Activated CD4-positive, alpha-beta T cell treated with anti-CD3 and anti-CD28 coated beads, Interleukin-2, amount 10 ng/mL, durations not matched to agents 24 days and 14 days (primary cell): ENCODE measurements at regions not wholly inside any gene's neighbourhood (a gene's known extent, or its start where the extent isn't known, plus 50 kb on each side); places are given as distances from the start of the nearest gene placed in this dataset.
"Not testable (repeated sequence)": the region's sequence is repeated elsewhere in the genome, so short reads cannot be mapped to it uniquely, and the experiment has no call there.

Source experiments
- DNase-seq: peaks from one replicate; pipeline ENCODE4 v3.0.0; 2022
- H3K27ac Mint-ChIP-seq: one replicate; pipeline ENCODE4 v1.8.0; 2022; ENCODE audit warnings: mild to moderate bottlenecking, mixed read lengths
- H3K27me3 Mint-ChIP-seq: one replicate; pipeline ENCODE4 v1.8.0; 2022; ENCODE audit warnings: mixed read lengths
- H3K36me3 Mint-ChIP-seq: one replicate; pipeline ENCODE4 v1.8.0; 2022; ENCODE audit warnings: low read depth, mild to moderate bottlenecking, mixed read lengths
- H3K4me1 Mint-ChIP-seq: one replicate; pipeline ENCODE4 v1.8.0; 2021; ENCODE audit warnings: mixed read lengths
- H3K4me3 Mint-ChIP-seq: one replicate; pipeline ENCODE4 v1.8.0; 2022; ENCODE audit warnings: mild to moderate bottlenecking, moderate library complexity, mixed read lengths
- H3K9me3 Mint-ChIP-seq: one replicate; pipeline ENCODE4 v1.8.0; 2021; ENCODE audit warnings: mixed read lengths
- intact Hi-C: fragments of 100-400 bp; cut with micrococcal nuclease; formaldehyde crosslinking; loops from one replicate; pipeline ENCODE4 v1.15.1; 2023

GRCh38 chr6:169367507-169367906 is 113.9 kb upstream of the THBS2 start:
- no peak for DNase-seq
- H3K9me3 Mint-ChIP-seq, result no peaks in the 10 kb centered on the region
- no peak overlapping the region for H3K4me3 Mint-ChIP-seq
- H3K27me3 Mint-ChIP-seq, result no peaks in the 10 kb centered on the region
- no peak overlapping the region for H3K27ac Mint-ChIP-seq
- H3K36me3 Mint-ChIP-seq, result no peaks in the 10 kb centered on the region
- intact Hi-C loops, result no loop called here
- no peaks in the 10 kb centered on the region for H3K4me1 Mint-ChIP-seq

- Mint-ChIP-seq H3K9me3 (no peaks in the 10 kb centered on the region), H3K4me1 (no peaks in the 10 kb centered on the region), H3K27ac (no peak overlapping the region), H3K4me3 (no peak overlapping the region), H3K27me3 (no peaks in the 10 kb centered on the region), H3K36me3 (no peaks in the 10 kb centered on the region)
- intact Hi-C loops, result no loop called here
- DNase-seq, result no peak
Measured at GRCh38 chr6:169366258-169366901, 112.7 kb upstream of the THBS2 start.

DNA sequence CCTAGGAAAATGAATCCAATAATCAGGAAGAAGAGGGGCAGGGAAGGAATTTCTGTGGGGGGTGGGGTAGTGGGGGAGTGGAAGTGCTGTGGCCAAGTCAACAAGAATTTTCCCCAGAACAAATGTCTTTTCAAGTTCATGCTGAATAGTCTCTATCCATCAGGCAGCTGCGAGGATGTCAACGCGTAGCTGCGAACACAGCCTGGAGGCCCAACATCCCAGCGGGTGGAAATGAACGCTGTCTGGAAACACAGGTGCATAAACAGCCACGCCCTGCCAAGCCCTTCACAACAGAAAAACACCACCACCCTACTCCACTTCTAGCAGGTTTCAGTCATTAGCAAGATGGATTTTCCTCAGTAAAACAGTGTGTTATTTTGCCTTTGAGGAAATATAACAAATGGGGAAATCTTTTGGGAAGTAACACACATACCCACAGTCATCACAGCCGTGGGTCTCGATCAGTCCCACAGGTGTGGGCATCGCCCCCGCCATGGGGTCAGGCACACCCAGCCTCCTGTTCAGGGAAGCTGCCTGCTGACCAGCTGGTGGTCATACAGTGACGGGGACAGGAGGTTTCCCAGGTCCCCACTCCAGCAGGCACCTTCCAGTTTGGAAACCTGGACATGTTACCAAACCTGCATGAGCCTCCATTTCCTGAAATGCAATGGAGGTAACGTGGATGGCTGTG is 112.1 kb upstream of the THBS2 start:
- no peak for DNase-seq
- no peak overlapping the region for H3K27ac Mint-ChIP-seq
- no peaks in the 10 kb centered on the region for H3K9me3 Mint-ChIP-seq
- intact Hi-C loops, result no loop called here
- no peaks in the 10 kb centered on the region for H3K27me3 Mint-ChIP-seq
- H3K4me3 Mint-ChIP-seq, result no peak overlapping the region
- no peaks in the 10 kb centered on the region for H3K4me1 Mint-ChIP-seq
- no peaks in the 10 kb centered on the region for H3K36me3 Mint-ChIP-seq

- intact Hi-C loops, result no loop called here
- Mint-ChIP-seq H3K27me3 (no peaks in the 10 kb centered on the region), H3K9me3 (no peaks in the 10 kb centered on the region), H3K4me1 (no peaks in the 10 kb centered on the region), H3K27ac (no peak overlapping the region), H3K4me3 (no peak overlapping the region), H3K36me3 (no peaks in the 10 kb centered on the region)
- DNase-seq, result no peak
Measured at GRCh38 chr6:169363590-169363989, 109.9 kb upstream of the THBS2 start.

DNA sequence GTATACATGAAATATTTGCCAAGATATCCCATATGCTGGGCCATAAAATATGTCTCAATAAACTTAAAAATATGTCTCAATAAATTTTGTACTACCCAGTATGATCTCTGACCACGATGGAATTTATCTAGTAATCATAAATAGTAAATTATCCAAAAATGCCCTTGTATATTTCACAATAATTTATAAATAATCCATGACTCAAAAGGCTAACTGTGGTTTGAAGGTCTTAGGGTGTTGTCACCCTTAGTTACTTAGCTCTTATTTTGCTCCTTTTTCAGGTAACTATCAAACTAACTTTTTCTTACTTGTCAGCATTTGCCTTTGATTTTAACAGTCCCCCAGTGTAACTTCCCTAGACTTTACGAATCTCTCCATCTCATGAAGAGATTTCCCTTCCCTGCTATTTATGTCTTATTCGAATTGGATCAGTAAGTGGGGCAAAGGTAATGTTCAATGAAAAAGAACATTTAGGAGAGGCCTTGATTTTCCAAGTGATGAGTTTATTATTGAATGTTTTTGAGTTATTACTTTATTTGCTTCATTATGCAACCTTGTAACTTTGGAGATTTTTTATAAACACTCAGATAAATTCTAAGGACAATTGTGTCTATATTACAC is 109.0 kb upstream of the THBS2 start:
- Mint-ChIP-seq H3K4me1 (no peaks in the 10 kb centered on the region), H3K9me3 (no peaks in the 10 kb centered on the region), H3K27ac (no peak overlapping the region), H3K4me3 (no peak overlapping the region), H3K36me3 (no peaks in the 10 kb centered on the region), H3K27me3 (no peaks in the 10 kb centered on the region)
- intact Hi-C loops, result no loop called here
- DNase-seq, result no peak

GRCh38 chr6:169355001-169355400 is 101.4 kb upstream of the THBS2 start:
- H3K36me3 Mint-ChIP-seq, H3K27ac Mint-ChIP-seq, H3K9me3 Mint-ChIP-seq, H3K4me1 Mint-ChIP-seq, intact Hi-C loops, H3K27me3 Mint-ChIP-seq, H3K4me3 Mint-ChIP-seq, DNase-seq: not testable (repeated sequence)

DNA sequence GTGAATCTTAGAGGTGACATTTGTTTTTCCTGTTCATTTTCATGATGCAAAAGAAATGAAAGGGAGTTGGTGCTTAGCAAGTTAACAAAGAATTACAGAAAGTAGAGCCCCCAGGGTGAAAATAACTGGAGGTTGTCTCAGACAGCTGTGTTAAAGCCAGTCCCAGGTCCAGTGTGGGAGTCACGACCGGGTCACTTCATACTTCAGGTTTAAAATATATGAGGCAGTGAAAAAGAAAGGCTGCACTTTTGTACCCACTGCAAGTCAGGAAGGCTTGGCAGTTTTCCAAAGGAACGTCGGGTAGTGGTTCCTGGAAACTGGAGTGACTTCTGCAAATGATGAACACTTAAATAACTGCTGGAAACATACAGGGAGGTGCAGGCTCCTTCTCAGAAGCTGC is 91.5 kb upstream of the THBS2 start:
- intact Hi-C loops, result no loop called here
- Mint-ChIP-seq H3K27ac (no peak overlapping the region), H3K4me3 (no peak overlapping the region), H3K27me3 (no peaks in the 10 kb centered on the region), H3K36me3 (no peaks in the 10 kb centered on the region), H3K9me3 (no peaks in the 10 kb centered on the region), H3K4me1 (no peaks in the 10 kb centered on the region)
- DNase-seq, result no peak

GRCh38 chr6:169344750-169345065 is 91.1 kb upstream of the THBS2 start:
- H3K36me3 Mint-ChIP-seq, result no peaks in the 10 kb centered on the region
- no peak overlapping the region for H3K27ac Mint-ChIP-seq
- H3K4me3 Mint-ChIP-seq, result no peak overlapping the region
- DNase-seq, result no peak
- H3K9me3 Mint-ChIP-seq, result no peaks in the 10 kb centered on the region
- intact Hi-C loops, result no loop called here
- H3K4me1 Mint-ChIP-seq, result no peaks in the 10 kb centered on the region
- no peaks in the 10 kb centered on the region for H3K27me3 Mint-ChIP-seq

- no peaks in the 10 kb centered on the region for H3K9me3 Mint-ChIP-seq
Measured at GRCh38 chr6:169343886-169344749, 90.5 kb upstream of the THBS2 start.

GRCh38 chr6:169342710-169343109 is 89.1 kb upstream of the THBS2 start:
- intact Hi-C loops, result no loop called here
- Mint-ChIP-seq H3K9me3 (no peaks in the 10 kb centered on the region), H3K4me1 (no peaks in the 10 kb centered on the region), H3K36me3 (no peaks in the 10 kb centered on the region), H3K4me3 (no peak overlapping the region), H3K27ac (no peak overlapping the region), H3K27me3 (no peaks in the 10 kb centered on the region)
- peak; percentile 17 for DNase-seq

More at GRCh38 chr6:169343886-169344749, 90.5 kb upstream of the THBS2 start:
- intact Hi-C loops, result no loop called here
- H3K4me3 Mint-ChIP-seq, result no peak overlapping the region
- no peaks in the 10 kb centered on the region for H3K4me1 Mint-ChIP-seq
- H3K27ac Mint-ChIP-seq, result no peak overlapping the region
- H3K36me3 Mint-ChIP-seq, result no peaks in the 10 kb centered on the region
- no peaks in the 10 kb centered on the region for H3K27me3 Mint-ChIP-seq
- DNase-seq, result peak; percentile 45

DNA sequence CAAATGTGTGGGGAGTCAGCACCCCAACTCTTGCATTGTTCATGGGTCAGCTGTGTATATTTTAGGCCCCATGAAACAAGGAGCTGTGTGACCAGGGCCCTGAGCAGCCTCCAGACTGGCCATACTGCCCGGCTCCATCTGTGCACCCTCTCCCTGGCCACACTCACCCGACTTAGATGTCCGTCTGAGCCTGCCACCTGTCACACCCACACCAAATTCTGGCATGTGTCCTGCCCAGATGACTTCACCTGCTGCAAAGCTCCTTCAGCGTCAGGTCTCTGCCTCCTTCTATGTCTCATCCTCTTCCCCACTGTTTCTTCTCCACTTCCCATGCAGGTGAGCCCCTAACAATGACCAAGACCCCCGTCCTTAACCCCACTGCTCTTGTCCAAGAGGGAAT is 88.1 kb upstream of the THBS2 start:
- no peaks in the 10 kb centered on the region for H3K36me3 Mint-ChIP-seq
- H3K4me3 Mint-ChIP-seq, result no peak overlapping the region
- intact Hi-C loops, result no loop called here
- no peak for DNase-seq
- H3K9me3 Mint-ChIP-seq, result no peaks in the 10 kb centered on the region
- no peak overlapping the region for H3K27ac Mint-ChIP-seq
- H3K4me1 Mint-ChIP-seq, result no peaks in the 10 kb centered on the region
- H3K27me3 Mint-ChIP-seq, result peaks cover 2% of the 10 kb centered on the region

GRCh38 chr6:169341065-169341464 is 87.4 kb upstream of the THBS2 start:
- no peaks in the 10 kb centered on the region for H3K4me1 Mint-ChIP-seq
- peak; percentile 28 for DNase-seq
- no peak overlapping the region for H3K27ac Mint-ChIP-seq
- peaks cover 3% of the 10 kb centered on the region for H3K27me3 Mint-ChIP-seq
- intact Hi-C loops, result no loop called here
- H3K36me3 Mint-ChIP-seq, result no peaks in the 10 kb centered on the region
- no peak overlapping the region for H3K4me3 Mint-ChIP-seq
- no peaks in the 10 kb centered on the region for H3K9me3 Mint-ChIP-seq

GRCh38 chr6:169340395-169340794 is 86.7 kb upstream of the THBS2 start:
- H3K4me3 Mint-ChIP-seq, result no peak overlapping the region
- peak; percentile 29 for DNase-seq
- no peaks in the 10 kb centered on the region for H3K4me1 Mint-ChIP-seq
- H3K9me3 Mint-ChIP-seq, result no peaks in the 10 kb centered on the region
- intact Hi-C loops, result no loop called here
- no peak overlapping the region for H3K27ac Mint-ChIP-seq
- H3K27me3 Mint-ChIP-seq, result peaks cover 3% of the 10 kb centered on the region
- H3K36me3 Mint-ChIP-seq, result no peaks in the 10 kb centered on the region

GRCh38 chr6:169339731-169340309 is 86.2 kb upstream of the THBS2 start:
- Mint-ChIP-seq H3K9me3 (no peaks in the 10 kb centered on the region), H3K27me3 (peaks cover 7% of the 10 kb centered on the region)
- intact Hi-C loops, result no loop called here

More at GRCh38 chr6:169339731-169340309, 86.2 kb upstream of the THBS2 start:
- Mint-ChIP-seq H3K36me3 (no peaks in the 10 kb centered on the region), H3K27ac (no peak overlapping the region), H3K4me1 (no peaks in the 10 kb centered on the region), H3K4me3 (no peak overlapping the region)
- DNase-seq, result peak; percentile 28
